Activated naive CD4-positive, alpha-beta T cell treated with anti-CD3 and anti-CD28 coated beads, Interleukin-2, amount 10 ng/mL, durations not matched to agents 7 days and 5 days (primary cell): ENCODE measurements at regions not wholly inside any gene's neighbourhood (a gene's known extent, or its start where the extent isn't known, plus 50 kb on each side); places are given as distances from the start of the nearest gene placed in this dataset.

Experiments used
- CTCF ChIA-PET: fragments of 350-600 bp; sonication (Branson Sonifier 250); formaldehyde crosslinking; loops from one replicate; lab custom pipeline; 2021; ENCODE audit warnings: antibody characterized with exemption; lab: Charles Lee
- DNase-seq: peaks from one replicate; pipeline ENCODE4 v3.0.0-alpha.2; 2020
- H3K27ac Mint-ChIP-seq: one replicate; pipeline ENCODE4 v1.8.0; 2021; ENCODE audit warnings: mild to moderate bottlenecking, moderate library complexity, mixed read lengths
- H3K27me3 Mint-ChIP-seq: one replicate; pipeline ENCODE4 v1.8.0; 2021; ENCODE audit warnings: mild to moderate bottlenecking, mixed read lengths
- H3K36me3 Mint-ChIP-seq: one replicate; pipeline ENCODE4 v1.8.0; 2021; ENCODE audit warnings: mixed read lengths
- H3K4me1 Mint-ChIP-seq: one replicate; pipeline ENCODE4 v1.8.0; 2021; ENCODE audit warnings: mixed read lengths
- H3K4me3 Mint-ChIP-seq: one replicate; pipeline ENCODE4 v1.8.0; 2021; ENCODE audit warnings: mild to moderate bottlenecking, moderate library complexity, mixed read lengths
- H3K9me3 Mint-ChIP-seq: one replicate; pipeline ENCODE4 v1.8.0; 2021; ENCODE audit warnings: mixed read lengths

DNA sequence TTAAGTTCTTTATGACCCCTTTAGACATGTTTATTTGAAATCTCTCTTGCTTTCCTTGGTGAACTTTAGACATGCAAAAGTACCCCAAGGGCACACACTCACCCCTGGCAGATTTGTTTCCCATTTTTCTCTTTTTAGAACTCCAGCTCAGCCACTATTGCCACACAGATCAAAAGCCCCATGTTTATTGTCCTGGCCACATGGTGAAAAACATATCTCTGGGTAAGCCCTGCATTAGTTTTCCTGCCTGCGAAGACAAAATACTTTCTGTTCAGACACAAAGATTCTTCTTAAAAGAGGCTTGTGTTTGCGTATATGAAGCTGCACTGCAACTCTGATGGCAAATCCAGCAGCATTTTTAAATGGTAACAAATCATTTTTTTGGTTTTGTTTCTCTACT lies 200.0 kb downstream of the POLR1F start:
- Mint-ChIP-seq H3K4me3 (no peak overlapping the region), H3K27ac (no peak overlapping the region), H3K36me3 (no peaks in the 10 kb centered on the region), H3K27me3 (no peaks in the 10 kb centered on the region), H3K4me1 (no peaks in the 10 kb centered on the region), H3K9me3 (peaks cover 3% of the 10 kb centered on the region)
- CTCF ChIA-PET = no interaction called here
- no peak for DNase-seq

DNA sequence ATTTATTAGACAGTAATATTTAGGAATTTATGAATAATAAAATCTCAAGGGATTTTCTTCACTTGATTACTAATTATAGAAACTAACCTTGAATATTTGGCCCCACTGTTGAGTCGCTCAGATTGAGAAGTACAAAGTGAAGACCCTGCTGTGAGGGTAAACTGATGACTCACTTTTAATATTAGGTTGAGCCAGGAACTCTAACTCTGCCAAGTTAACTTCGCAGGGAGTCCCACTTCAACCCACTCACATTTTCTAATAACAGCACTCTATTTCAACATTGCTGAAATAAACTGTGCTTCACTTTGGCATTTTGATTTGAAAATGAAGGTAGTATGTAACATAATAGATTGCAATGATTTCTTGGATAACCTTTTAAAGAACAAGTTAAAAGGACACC lies 200.7 kb downstream of the POLR1F start:
- no peaks in the 10 kb centered on the region for H3K27me3 Mint-ChIP-seq
- no peak for DNase-seq
- no peak overlapping the region for H3K27ac Mint-ChIP-seq
- H3K36me3 Mint-ChIP-seq = no peaks in the 10 kb centered on the region
- H3K4me1 Mint-ChIP-seq = no peaks in the 10 kb centered on the region
- CTCF ChIA-PET = no interaction called here
- H3K4me3 Mint-ChIP-seq = no peak overlapping the region
- peaks cover 3% of the 10 kb centered on the region for H3K9me3 Mint-ChIP-seq

DNA sequence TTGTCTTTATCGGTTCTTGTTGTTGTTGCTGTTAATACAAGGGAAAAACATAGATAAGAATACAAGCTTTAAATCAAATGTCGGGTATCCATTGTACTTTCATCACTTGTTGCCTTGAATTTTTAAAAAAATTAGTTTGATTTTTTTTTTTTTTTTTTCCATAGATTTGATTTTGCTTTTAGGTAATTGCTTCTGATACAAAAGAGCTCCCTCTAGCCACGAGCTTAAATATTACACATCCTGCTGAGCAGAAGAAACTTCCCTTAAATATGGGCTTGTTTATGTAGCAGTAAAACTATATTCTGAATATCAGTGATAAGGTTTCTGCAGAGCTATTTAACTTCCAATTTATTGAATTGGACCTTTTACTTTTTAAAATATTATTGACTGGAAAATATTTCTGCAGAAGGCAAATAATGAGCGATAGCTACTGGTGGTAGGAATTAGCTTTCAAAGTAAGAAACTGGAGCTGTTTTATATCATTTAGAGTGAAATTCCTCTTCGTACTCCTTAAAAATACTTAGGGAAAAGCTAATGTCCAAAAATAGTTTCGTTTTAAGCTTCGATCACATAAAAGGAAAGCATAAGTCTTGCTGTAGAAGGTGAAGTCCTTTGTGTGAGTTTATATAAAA lies 216.9 kb downstream of the POLR1F start:
- H3K4me3 Mint-ChIP-seq = no peak overlapping the region

DNA sequence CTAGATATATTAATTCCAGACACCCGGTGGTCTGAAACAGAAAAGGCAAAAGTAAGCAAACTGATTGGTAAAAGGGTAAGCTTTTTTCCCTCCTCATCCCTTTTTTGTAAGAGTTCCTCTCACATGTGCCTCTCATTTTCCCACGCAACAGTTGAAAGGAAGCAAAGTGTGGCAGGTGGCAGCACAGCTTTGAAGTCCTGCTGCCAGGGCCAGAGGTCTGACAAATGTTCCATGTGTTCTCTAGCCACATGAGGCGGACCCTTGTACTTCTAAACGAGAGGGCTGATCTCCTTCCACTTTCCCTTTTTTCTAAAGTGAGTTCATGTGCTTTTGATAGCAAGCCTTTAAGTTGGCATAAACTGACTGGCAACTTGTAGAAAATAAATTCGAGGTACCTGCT lies 217.5 kb downstream of the POLR1F start:
- CTCF ChIA-PET = interaction anchor here (1.1 to 1.2 kb wide), 2 partner anchors 12 kb away, joined by 3 read pairs; no protein-coding TSS in a partner anchor
- Mint-ChIP-seq H3K4me1 (no peaks in the 10 kb centered on the region), H3K27ac (no peak overlapping the region), H3K4me3 (no peak overlapping the region), H3K27me3 (no peaks in the 10 kb centered on the region), H3K36me3 (no peaks in the 10 kb centered on the region), H3K9me3 (peaks cover 7% of the 10 kb centered on the region)
- DNase-seq = no peak

More for the DNA sequence above, 216.9 kb downstream of the POLR1F start:
- Mint-ChIP-seq H3K4me1 (no peaks in the 10 kb centered on the region), H3K9me3 (peaks cover 7% of the 10 kb centered on the region), H3K36me3 (no peaks in the 10 kb centered on the region), H3K27ac (no peak overlapping the region), H3K27me3 (no peaks in the 10 kb centered on the region)
- DNase-seq = no peak
- CTCF ChIA-PET = interaction anchor here (1.1 kb wide), 1 partner anchor 11 kb away, joined by 3 read pairs; no protein-coding TSS in a partner anchor

DNA sequence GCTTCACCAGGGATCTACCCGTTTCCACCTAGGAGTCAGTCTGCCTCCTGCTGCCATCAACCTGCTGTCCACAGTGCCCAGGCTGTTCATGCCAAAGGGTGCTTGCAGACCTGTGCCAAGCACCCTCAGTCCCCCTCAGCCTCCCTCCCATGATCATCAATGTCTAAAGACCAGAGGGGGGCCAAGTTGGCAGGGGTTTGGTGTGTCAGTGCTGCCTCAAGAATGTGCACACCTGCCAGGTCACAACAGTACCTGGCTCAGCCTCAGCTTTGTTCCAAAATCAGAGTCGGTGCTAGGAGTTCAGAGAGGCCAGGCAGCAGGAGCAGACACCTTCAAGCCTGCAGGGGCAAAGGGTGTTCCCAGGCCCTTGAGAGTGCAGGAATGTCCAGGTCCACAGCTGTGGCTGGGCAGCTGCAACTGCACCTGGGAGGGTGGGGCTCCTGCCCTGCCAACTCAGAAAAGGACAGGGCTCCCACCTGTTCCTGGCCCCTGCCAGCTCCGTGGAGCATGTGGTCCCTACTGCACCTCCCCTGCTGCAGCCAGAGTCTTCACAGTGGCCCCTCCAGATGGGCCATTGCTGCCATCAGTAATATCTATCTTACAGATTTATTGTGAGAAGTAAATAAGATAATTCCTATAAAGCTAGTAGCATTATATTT lies 219.5 kb downstream of the POLR1F start:
- Mint-ChIP-seq H3K36me3 (no peaks in the 10 kb centered on the region), H3K27me3 (no peaks in the 10 kb centered on the region), H3K4me1 (no peaks in the 10 kb centered on the region), H3K4me3 (no peak overlapping the region), H3K27ac (no peak overlapping the region), H3K9me3 (peaks cover 3% of the 10 kb centered on the region)
- DNase-seq = no peak
- CTCF ChIA-PET = no interaction called here

DNA sequence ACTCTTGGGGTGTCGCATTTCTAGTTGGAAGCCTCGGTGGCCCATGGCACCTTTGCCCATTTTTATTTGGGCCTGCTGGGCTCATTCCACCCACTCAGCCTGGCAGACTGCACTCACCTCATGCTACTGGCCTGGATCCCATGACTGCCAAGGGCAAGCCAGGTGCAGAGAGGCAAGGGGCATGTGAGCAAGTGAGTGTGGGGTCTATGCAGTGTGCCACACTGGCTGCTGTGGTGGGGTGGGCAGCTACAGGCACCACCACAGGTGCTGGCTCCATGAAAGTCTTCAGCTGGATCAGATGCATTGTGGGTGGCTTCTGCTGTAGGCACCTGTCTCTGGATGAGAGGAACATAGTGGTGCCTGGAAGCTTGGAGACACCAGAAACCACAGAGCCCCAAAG lies 220.8 kb downstream of the POLR1F start:
- Mint-ChIP-seq H3K4me3 (no peak overlapping the region), H3K36me3 (no peaks in the 10 kb centered on the region), H3K27me3 (no peaks in the 10 kb centered on the region), H3K9me3 (no peaks in the 10 kb centered on the region), H3K27ac (no peak overlapping the region), H3K4me1 (no peaks in the 10 kb centered on the region)
- no peak for DNase-seq
- CTCF ChIA-PET = no interaction called here

DNA sequence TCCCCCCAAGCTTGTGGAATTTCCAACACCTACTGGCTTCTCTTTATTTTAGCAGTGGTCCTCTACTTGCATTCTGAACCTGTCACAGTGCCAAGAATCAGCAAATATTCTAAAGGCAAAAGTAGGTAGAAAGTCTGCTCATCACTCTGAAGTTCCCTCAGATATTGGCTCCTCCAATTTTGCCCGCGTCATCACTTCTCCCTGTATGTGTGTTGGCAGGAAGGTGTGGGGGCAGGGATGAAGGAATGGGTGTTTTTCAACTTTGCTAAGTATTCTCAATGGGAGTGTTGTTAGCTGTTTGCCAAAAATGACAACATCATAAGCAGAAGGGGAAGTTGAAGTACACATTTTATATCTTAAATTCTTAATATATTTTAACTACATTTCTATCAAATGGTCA lies 226.2 kb downstream of the POLR1F start:
- Mint-ChIP-seq H3K27ac (no peak overlapping the region), H3K36me3 (no peaks in the 10 kb centered on the region), H3K4me1 (no peaks in the 10 kb centered on the region), H3K27me3 (no peaks in the 10 kb centered on the region), H3K4me3 (no peak overlapping the region), H3K9me3 (peaks cover 2% of the 10 kb centered on the region)
- CTCF ChIA-PET = no interaction called here
- DNase-seq = no peak

DNA sequence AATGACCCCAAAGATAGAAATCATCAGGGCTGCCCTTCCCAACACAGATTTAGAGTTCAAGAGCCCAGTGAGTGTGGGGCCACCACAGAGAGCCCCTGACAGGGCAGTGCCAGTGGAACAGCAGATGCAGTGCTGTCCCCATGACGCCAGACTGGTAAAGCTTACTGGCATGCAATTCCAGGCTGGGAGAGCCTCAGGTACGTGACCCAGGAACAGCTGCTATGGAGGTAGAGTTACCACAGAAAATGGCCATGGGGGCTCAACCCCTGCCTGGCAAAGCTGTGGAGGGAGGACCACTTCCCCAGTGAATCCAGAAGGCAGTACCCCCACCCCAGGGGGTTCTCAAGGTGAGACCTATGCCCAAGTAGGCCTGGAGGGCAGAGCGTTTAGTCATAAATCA lies 228.5 kb downstream of the POLR1F start:
- Mint-ChIP-seq H3K9me3 (peaks cover 2% of the 10 kb centered on the region), H3K4me3 (no peak overlapping the region), H3K36me3 (no peaks in the 10 kb centered on the region), H3K27me3 (no peaks in the 10 kb centered on the region), H3K27ac (no peak overlapping the region), H3K4me1 (no peaks in the 10 kb centered on the region)
- CTCF ChIA-PET = no interaction called here
- no peak for DNase-seq

DNA sequence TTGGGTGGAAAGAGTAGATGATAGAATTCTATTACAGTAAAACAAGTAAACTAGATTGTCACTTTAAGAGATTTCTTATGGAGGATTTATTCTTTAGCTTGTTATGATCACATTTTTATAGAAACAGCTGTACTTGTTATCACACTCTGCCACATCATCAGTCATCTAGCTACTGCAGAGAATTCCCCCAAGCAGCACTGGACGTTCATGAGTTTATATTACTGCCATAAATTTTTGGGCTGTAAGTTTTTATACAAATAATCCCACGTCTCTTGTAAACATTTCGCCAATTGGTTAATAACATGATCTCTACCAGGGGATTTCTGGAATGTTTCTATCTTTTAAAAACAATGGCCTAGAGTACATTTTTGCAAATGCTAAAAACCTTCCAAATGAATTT lies 238.8 kb downstream of the POLR1F start:
- Mint-ChIP-seq H3K27me3 (no peaks in the 10 kb centered on the region), H3K9me3 (no peaks in the 10 kb centered on the region), H3K4me1 (no peaks in the 10 kb centered on the region), H3K36me3 (no peaks in the 10 kb centered on the region), H3K27ac (no peak overlapping the region), H3K4me3 (no peak overlapping the region)
- CTCF ChIA-PET = no interaction called here
- DNase-seq = no peak

DNA sequence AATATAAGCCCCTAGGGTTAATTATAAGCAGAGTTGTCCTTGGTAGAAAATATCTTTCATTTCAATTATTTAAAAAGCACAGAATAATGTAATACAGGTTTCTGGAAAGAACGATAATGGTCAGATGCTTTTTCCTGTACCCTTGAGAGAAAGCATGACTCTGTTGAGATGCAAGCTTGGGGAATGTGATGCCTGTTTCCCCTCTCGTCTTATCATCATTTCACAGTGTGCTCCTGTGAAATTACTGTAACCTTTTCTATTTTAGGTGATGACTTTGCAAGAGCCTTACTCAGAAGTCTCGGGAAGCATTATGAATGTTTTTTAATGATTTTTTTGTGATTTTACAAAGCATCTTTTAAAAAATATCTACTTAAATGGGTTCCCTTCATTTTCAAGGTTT lies 243.0 kb downstream of the POLR1F start:
- CTCF ChIA-PET = no interaction called here
- Mint-ChIP-seq H3K4me1 (no peaks in the 10 kb centered on the region), H3K36me3 (no peaks in the 10 kb centered on the region), H3K4me3 (no peak overlapping the region), H3K27ac (no peak overlapping the region), H3K27me3 (no peaks in the 10 kb centered on the region), H3K9me3 (peaks cover 2% of the 10 kb centered on the region)
- DNase-seq = no peak

DNA sequence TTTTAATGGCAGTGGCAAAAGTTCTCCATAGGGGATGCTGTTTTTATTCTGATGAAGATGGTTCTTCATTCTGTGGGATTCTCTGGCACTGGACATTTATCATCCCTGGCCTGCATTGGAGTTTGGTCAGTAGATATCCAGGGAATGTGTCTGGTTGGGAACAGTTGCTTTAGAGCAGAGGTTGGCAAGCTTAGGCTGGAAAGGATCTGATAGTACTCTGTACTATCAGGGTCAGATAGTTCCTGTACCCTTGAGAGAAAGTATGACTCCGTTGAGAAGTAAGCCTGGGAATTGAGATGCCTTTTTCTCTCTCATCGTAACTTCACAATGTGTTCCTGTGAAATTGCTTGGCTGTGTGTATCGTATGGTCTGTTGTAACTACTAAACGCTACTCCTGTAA lies 244.1 kb downstream of the POLR1F start:
- H3K27me3 Mint-ChIP-seq = no peaks in the 10 kb centered on the region
- DNase-seq = no peak
- no peaks in the 10 kb centered on the region for H3K36me3 Mint-ChIP-seq
- H3K9me3 Mint-ChIP-seq = peaks cover 2% of the 10 kb centered on the region
- CTCF ChIA-PET = no interaction called here
- H3K4me3 Mint-ChIP-seq = no peak overlapping the region
- H3K27ac Mint-ChIP-seq = no peak overlapping the region
- H3K4me1 Mint-ChIP-seq = no peaks in the 10 kb centered on the region

DNA sequence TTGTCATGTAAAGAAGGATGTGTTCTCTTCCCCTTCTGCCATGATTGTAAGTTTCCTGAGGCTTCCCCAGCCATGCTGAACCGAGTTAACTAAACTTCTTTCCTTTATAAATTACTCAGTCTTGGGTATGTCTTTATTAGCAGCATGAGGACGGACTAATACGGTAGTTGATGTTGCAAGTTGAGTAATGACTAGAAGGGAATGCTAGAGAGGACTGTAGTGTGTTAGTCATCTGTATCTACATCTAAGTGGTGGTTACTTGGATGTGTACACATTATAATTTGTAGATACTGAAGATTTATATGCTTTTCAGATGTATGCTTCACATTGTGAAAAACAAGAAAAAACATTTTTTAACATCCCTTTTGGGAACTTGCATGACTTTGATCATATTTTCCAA lies 244.6 kb downstream of the POLR1F start:
- CTCF ChIA-PET = no interaction called here
- H3K9me3 Mint-ChIP-seq = peaks cover 2% of the 10 kb centered on the region
- no peak overlapping the region for H3K4me3 Mint-ChIP-seq
- DNase-seq = no peak
- H3K36me3 Mint-ChIP-seq = no peaks in the 10 kb centered on the region
- no peak overlapping the region for H3K27ac Mint-ChIP-seq
- H3K4me1 Mint-ChIP-seq = no peaks in the 10 kb centered on the region
- no peaks in the 10 kb centered on the region for H3K27me3 Mint-ChIP-seq

DNA sequence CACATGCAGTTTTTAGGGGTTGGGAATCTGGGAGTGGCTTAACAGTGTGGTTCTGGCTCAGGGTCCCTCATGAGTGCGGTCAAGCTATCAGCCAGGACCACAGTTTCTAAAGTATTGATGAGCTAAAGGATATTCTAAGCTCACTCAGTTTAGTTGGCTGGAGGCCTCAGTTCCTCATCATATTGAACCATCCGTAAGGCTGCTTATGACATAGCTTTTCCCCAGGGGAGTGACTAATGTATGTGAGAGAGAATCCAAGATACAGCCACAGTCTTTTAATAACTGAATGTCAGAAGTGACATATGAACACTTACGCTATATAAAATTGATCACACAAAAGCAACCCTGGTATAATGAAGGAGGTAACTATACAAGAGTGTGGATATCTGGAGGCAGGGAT lies 245.3 kb downstream of the POLR1F start:
- no peak for DNase-seq
- no peak overlapping the region for H3K27ac Mint-ChIP-seq
- H3K9me3 Mint-ChIP-seq = peaks cover 2% of the 10 kb centered on the region
- CTCF ChIA-PET = no interaction called here
- H3K4me3 Mint-ChIP-seq = no peak overlapping the region
- H3K36me3 Mint-ChIP-seq = no peaks in the 10 kb centered on the region
- no peaks in the 10 kb centered on the region for H3K4me1 Mint-ChIP-seq
- no peaks in the 10 kb centered on the region for H3K27me3 Mint-ChIP-seq

DNA sequence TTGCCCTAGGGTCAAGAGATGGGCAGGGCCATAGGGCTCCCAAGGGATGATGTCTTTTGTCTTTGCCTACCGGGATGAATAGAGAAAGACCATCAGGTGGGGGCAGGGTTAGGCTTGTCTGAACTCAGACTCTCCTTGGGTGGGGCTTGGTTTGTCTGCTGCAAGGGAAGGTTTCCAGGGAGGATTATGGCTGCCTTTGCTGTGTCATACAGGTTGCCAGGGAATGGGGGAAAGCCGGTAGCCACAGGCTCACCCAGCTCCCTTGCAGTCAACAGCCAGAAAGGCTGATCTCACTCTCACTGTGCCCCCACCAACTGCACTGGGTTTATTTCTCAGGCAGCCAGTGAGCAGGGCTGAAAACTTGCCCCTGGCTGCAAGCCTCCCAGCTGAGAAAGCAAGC lies 253.2 kb downstream of the POLR1F start:
- Mint-ChIP-seq H3K27me3 (no peaks in the 10 kb centered on the region), H3K27ac (no peak overlapping the region), H3K4me3 (no peak overlapping the region), H3K9me3 (peaks cover 13% of the 10 kb centered on the region), H3K36me3 (no peaks in the 10 kb centered on the region), H3K4me1 (no peaks in the 10 kb centered on the region)
- no peak for DNase-seq
- CTCF ChIA-PET = no interaction called here

DNA sequence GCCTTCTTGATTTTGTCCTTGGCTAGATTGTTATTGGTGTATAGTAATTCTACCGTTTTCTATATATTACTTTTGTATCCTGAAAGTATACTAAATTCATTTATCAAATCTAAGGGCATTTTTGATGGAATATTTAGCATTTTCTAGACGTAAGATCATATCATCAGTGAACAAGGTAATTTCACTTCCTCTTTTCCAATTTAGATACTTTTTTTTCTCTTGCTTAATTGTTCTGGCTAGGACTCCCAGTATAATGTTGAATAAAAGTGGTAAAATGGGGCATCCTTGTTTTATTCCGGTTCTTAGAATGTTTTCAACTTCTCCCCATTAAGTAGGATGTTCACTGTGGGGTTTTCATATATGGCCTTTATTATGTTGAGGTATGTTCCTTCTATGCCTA lies 260.7 kb downstream of the POLR1F start:
- no peak for DNase-seq
- no peaks in the 10 kb centered on the region for H3K4me1 Mint-ChIP-seq
- no peak overlapping the region for H3K4me3 Mint-ChIP-seq
- no peaks in the 10 kb centered on the region for H3K27me3 Mint-ChIP-seq
- CTCF ChIA-PET = no interaction called here
- no peak overlapping the region for H3K27ac Mint-ChIP-seq
- H3K36me3 Mint-ChIP-seq = no peaks in the 10 kb centered on the region
- no peaks in the 10 kb centered on the region for H3K9me3 Mint-ChIP-seq
